AG08395 (cell line): ENCODE measurements at regions not wholly inside any gene's neighbourhood (a gene's known extent, or its start where the extent isn't known, plus 50 kb on each side); places are given as distances from the start of the nearest gene placed in this dataset.
A peak's percentile ranks its signal among the peaks of the same experiment; 100 is the strongest.
"Not testable (repeated sequence)": the region's sequence is repeated elsewhere in the genome, so short reads cannot be mapped to it uniquely, and the experiment has no call there.

Experiments used
- DNase-seq: peaks from one replicate; pipeline ENCODE4 v3.0.0; 2012; ENCODE audit warnings: mixed read lengths, low spot score

- DNase-seq = no peak
These were observed 93.1 kb upstream of the TBCA start for GRCh38 chr5:77869116-77869798.

- no peak for DNase-seq
These were observed 91.8 kb upstream of the TBCA start for GRCh38 chr5:77867914-77868313.

GRCh38 chr5:77867194-77867691 is 91.1 kb upstream of the TBCA start:
- DNase-seq = peak; percentile 38

- no peak for DNase-seq
These were observed 90.1 kb upstream of the TBCA start for GRCh38 chr5:77866198-77866597.

GRCh38 chr5:77864997-77865396 is 88.9 kb upstream of the TBCA start:
- no peak for DNase-seq

- peak; percentile 33 for DNase-seq
These were observed 87.0 kb upstream of the TBCA start for GRCh38 chr5:77863181-77863580.

GRCh38 chr5:77861576-77861975 is 85.4 kb upstream of the TBCA start:
- no peak for DNase-seq

GRCh38 chr5:77859306-77859705 is 83.2 kb upstream of the TBCA start:
- peak; percentile 37 for DNase-seq

- not testable (repeated sequence) for DNase-seq
These were observed 82.5 kb upstream of the TBCA start for GRCh38 chr5:77858678-77859077.

GRCh38 chr5:77855369-77855768 is 79.2 kb upstream of the TBCA start:
- no peak for DNase-seq

GRCh38 chr5:77853353-77853907 is 77.3 kb upstream of the TBCA start:
- DNase-seq = no peak

GRCh38 chr5:77852514-77853352 is 76.6 kb upstream of the TBCA start:
- DNase-seq = peak; percentile 52

GRCh38 chr5:77852068-77852513 is 76.0 kb upstream of the TBCA start:
- DNase-seq = no peak

- peak; percentile 43 for DNase-seq
These were observed 75.3 kb upstream of the TBCA start for GRCh38 chr5:77851176-77852067.

- DNase-seq = no peak
These were observed 74.5 kb upstream of the TBCA start for GRCh38 chr5:77850536-77851175.

- DNase-seq = no peak
These were observed 73.3 kb upstream of the TBCA start for GRCh38 chr5:77849308-77849900.

GRCh38 chr5:77847814-77848290 is 71.7 kb upstream of the TBCA start:
- DNase-seq = no peak

GRCh38 chr5:77847129-77847460 is 71.0 kb upstream of the TBCA start:
- no peak for DNase-seq

GRCh38 chr5:77846422-77847128 is 70.4 kb upstream of the TBCA start:
- DNase-seq = no peak

- no peak for DNase-seq
These were observed 69.1 kb upstream of the TBCA start for GRCh38 chr5:77845324-77845646.
